H9 (cell line): ENCODE measurements at regions not wholly inside any gene's neighbourhood (a gene's known extent, or its start where the extent isn't known, plus 50 kb on each side); places are given as distances from the start of the nearest gene placed in this dataset.

ENCODE experiments used
- DNase-seq: peaks from one replicate; pipeline ENCODE4 v3.0.0-alpha.2; 2017
- H2AFZ ChIP-seq: one replicate; pipeline ENCODE4 v1.6.1; 2013; ENCODE audit warnings: mild to moderate bottlenecking, low read length, control low read depth, moderate library complexity
- H2AK5ac ChIP-seq: 2 replicates; pipeline ENCODE4 v1.6.1; 2013; ENCODE audit warnings: low read length, control low read depth, mixed read lengths; ENCODE audit not compliant: insufficient read length
- H2BK120ac ChIP-seq: one replicate; pipeline ENCODE4 v1.6.1; 2013; ENCODE audit warnings: low read depth, mild to moderate bottlenecking, low read length, control low read depth, inconsistent platforms; ENCODE audit not compliant: poor library complexity, severe bottlenecking
- H2BK12ac ChIP-seq: 2 replicates; pipeline ENCODE4 v1.6.1; 2013; ENCODE audit warnings: low read length, control low read depth, mixed read lengths, low read depth; ENCODE audit not compliant: insufficient read length
- H2BK15ac ChIP-seq: 2 replicates; pipeline ENCODE4 v1.6.1; 2013; ENCODE audit warnings: low read depth, low read length, control low read depth
- H2BK20ac ChIP-seq: one replicate; pipeline ENCODE4 v1.6.1; 2013; ENCODE audit warnings: low read depth, mild to moderate bottlenecking, low read length, control low read depth, inconsistent platforms; ENCODE audit not compliant: poor library complexity, severe bottlenecking
- H2BK5ac ChIP-seq: 2 replicates; pipeline ENCODE4 v1.6.1; 2013; ENCODE audit warnings: low read length, control low read depth, mixed read lengths; ENCODE audit not compliant: insufficient read length
- H3K14ac ChIP-seq: 2 replicates; pipeline ENCODE4 v1.6.1; 2013; ENCODE audit warnings: low read length, control low read depth; ENCODE audit not compliant: insufficient read depth
- H3K18ac ChIP-seq: 2 replicates; pipeline ENCODE4 v1.6.1; 2013; ENCODE audit warnings: low read depth, mild to moderate bottlenecking, mixed read lengths, low read length, control low read depth; ENCODE audit not compliant: insufficient read length
- H3K23ac ChIP-seq: 2 replicates; pipeline ENCODE4 v1.6.1; 2013; ENCODE audit warnings: low read length, control low read depth, mixed read lengths, low read depth; ENCODE audit not compliant: insufficient read length
- H3K23me2 ChIP-seq: 2 replicates; pipeline ENCODE4 v1.6.1; 2013; ENCODE audit warnings: low read depth, mild to moderate bottlenecking, mixed read lengths, low read length, control low read depth; ENCODE audit not compliant: insufficient read length, poor library complexity, severe bottlenecking
- H3K27ac ChIP-seq: 2 replicates; pipeline ENCODE4 v1.5.1; 2013; ENCODE audit warnings: low read length, control low read depth, mixed read lengths, low read depth; ENCODE audit not compliant: insufficient read length
- H3K27me3 ChIP-seq: 2 replicates; pipeline ENCODE4 v1.6.1; 2013; ENCODE audit warnings: low read length, control low read depth, inconsistent platforms; ENCODE audit not compliant: insufficient read depth
- H3K4ac ChIP-seq: 2 replicates; pipeline ENCODE4 v1.6.1; 2013; ENCODE audit warnings: low read depth, mild to moderate bottlenecking, control low read depth, inconsistent platforms, low read length, moderate library complexity
- H3K4me1 ChIP-seq: 2 replicates; pipeline ENCODE4 v1.6.1; 2013; ENCODE audit warnings: low read length, control low read depth, inconsistent platforms; ENCODE audit not compliant: insufficient read depth
- H3K4me2 ChIP-seq: 2 replicates; pipeline ENCODE4 v1.6.1; 2013; ENCODE audit warnings: low read length, control low read depth, mixed read lengths; ENCODE audit not compliant: insufficient read length, insufficient read depth
- H3K56ac ChIP-seq: 2 replicates; pipeline ENCODE4 v1.6.1; 2013; ENCODE audit warnings: low read depth, mild to moderate bottlenecking, mixed read lengths, low read length, control low read depth; ENCODE audit not compliant: insufficient read length
- H3K79me1 ChIP-seq: 2 replicates; pipeline ENCODE4 v1.6.1; 2013; ENCODE audit warnings: low read depth, mild to moderate bottlenecking, moderate library complexity, low read length, control low read depth, inconsistent platforms; ENCODE audit not compliant: insufficient read depth, poor library complexity, severe bottlenecking
- H3K79me2 ChIP-seq: 2 replicates; pipeline ENCODE4 v1.6.1; 2013; ENCODE audit warnings: low read length, control low read depth, inconsistent platforms; ENCODE audit not compliant: insufficient read depth
- H3K9ac ChIP-seq: 2 replicates; pipeline ENCODE4 v1.6.1; 2013; ENCODE audit warnings: low read length, control low read depth, mixed read lengths; ENCODE audit not compliant: insufficient read length; ENCODE audit errors: extremely low read depth
- H3K9me3 ChIP-seq: one replicate; pipeline ENCODE4 v1.6.1; 2013; ENCODE audit warnings: low read depth, low read length, inconsistent platforms; ENCODE audit not compliant: control insufficient read depth
- H3T11ph ChIP-seq: one replicate; pipeline ENCODE4 v1.6.1; 2013; ENCODE audit warnings: mild to moderate bottlenecking, low read length, control low read depth, inconsistent platforms
- H4K20me1 ChIP-seq: one replicate; pipeline ENCODE4 v1.6.1; 2013; ENCODE audit not compliant: control insufficient read depth, insufficient read length, insufficient read depth
- H4K5ac ChIP-seq: 2 replicates; pipeline ENCODE4 v1.6.1; 2013; ENCODE audit warnings: low read depth, mild to moderate bottlenecking, mixed read lengths, low read length, control low read depth; ENCODE audit not compliant: insufficient read length
- H4K8ac ChIP-seq: replicated peaks from 2 replicates; pipeline ENCODE4 v1.6.1; 2013; ENCODE audit warnings: low read length, control low read depth, mixed read lengths, low read depth; ENCODE audit not compliant: insufficient read length
- H4K91ac ChIP-seq: 2 replicates; pipeline ENCODE4 v1.6.1; 2013; ENCODE audit warnings: low read depth, mild to moderate bottlenecking, moderate library complexity, mixed read lengths, low read length, control low read depth; ENCODE audit not compliant: insufficient read length
- H3K27ac Mint-ChIP-seq, 3 experiments: 2 replicates in 2 of 3; 3 replicates in 1 of 3; pipeline ENCODE4 v1.8.0; 2020 to 2021; ENCODE audit warnings: mixed read lengths in 3 of 3, mild to moderate bottlenecking in 1 of 3, moderate library complexity in 1 of 3
- H3K27me3 Mint-ChIP-seq: 2 replicates; pipeline ENCODE4 v1.8.0; 2021; ENCODE audit warnings: low read depth, mild to moderate bottlenecking, moderate library complexity, mixed read lengths
- H3K36me3 Mint-ChIP-seq, 3 experiments: 2 replicates in 2 of 3; 3 replicates in 1 of 3; pipeline ENCODE4 v1.8.0; 2020 to 2021; ENCODE audit warnings: low read depth in 3 of 3, mixed read lengths in 3 of 3; ENCODE audit not compliant: insufficient read depth in 1 of 3
- H3K4me1 Mint-ChIP-seq, 2 experiments: 2 replicates each; pipeline ENCODE4 v1.8.0; 2020; ENCODE audit warnings: mixed read lengths in 2 of 2
- H3K4me3 Mint-ChIP-seq, 2 experiments: 2 replicates in 1 of 2; 3 replicates in 1 of 2; pipeline ENCODE4 v1.8.0; 2020 to 2021; ENCODE audit warnings: mild to moderate bottlenecking in 2 of 2, mixed read lengths in 2 of 2, moderate library complexity in 1 of 2
- H3K9me3 Mint-ChIP-seq, 2 experiments: 2 replicates in 1 of 2; 3 replicates in 1 of 2; pipeline ENCODE4 v1.8.0; 2020; ENCODE audit warnings: mild to moderate bottlenecking in 2 of 2, mixed read lengths in 2 of 2, moderate library complexity in 1 of 2
- WGBS: extraction: QIAGEN DNeasy Blood & Tissue Kit; methylation state at CpG from one replicate; pipeline ENCODE4 v1.1.7; 2013; ENCODE audit warnings: missing lambda C conversion rate, low lambda C conversion rate, mixed read lengths; ENCODE audit not compliant: insufficient read length; ENCODE audit errors: extremely low coverage; 5-methylcytosine and 5-hydroxymethylcytosine counted together
- TF ChIP-seq, protein P1 (sequence below): fragments of 200-600 bp; sonication (generic); conservative IDR thresholded peaks from 3 replicates; pipeline ENCODE4 v1.8.0; 2021; ENCODE audit warnings: antibody characterized with exemption, mild to moderate bottlenecking

DNA sequence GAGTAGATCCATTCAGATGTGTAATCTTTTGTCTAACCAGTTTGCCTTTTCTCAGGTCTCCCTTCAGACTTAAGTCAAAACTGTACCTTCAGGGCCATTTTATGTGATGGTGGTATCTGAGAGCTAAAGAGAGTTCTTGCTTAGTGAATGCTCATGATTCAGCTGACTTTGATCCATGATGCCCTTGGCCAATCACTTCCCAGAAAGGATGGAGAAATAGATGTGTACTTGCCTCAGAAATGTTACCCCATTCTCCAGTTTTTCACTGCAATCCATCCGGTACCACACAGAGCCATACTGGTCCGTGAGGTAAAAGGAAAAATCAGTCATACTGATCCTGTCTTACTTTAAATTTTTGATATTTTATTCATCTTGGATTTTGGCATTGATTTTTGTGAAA is 234.8 kb upstream of the PIK3C3 start:
- Histone ChIP-seq H4K91ac (no peak overlapping the region), H3K18ac (no peak overlapping the region), H3K23me2 (no peaks in the 10 kb centered on the region), H3K9ac (no peak overlapping the region), H2BK5ac (no peak overlapping the region), H3K79me2 (no peaks in the 10 kb centered on the region), H4K20me1 (no peaks in the 10 kb centered on the region), H2BK20ac (no peak overlapping the region), H3K4ac (no peak overlapping the region), H2AFZ (no peak overlapping the region), H2AK5ac (no peak overlapping the region), H2BK15ac (no peak overlapping the region), H4K5ac (no peak overlapping the region), H3K79me1 (no peaks in the 10 kb centered on the region), H3K27ac (no peak overlapping the region), H2BK120ac (no peak overlapping the region), H3K4me1 (peaks cover 4% of the 10 kb centered on the region; the same call in 1 of the 2 replicates), H2BK12ac (no peak overlapping the region), H3T11ph (no peak overlapping the region), H3K14ac (no peak overlapping the region), H3K56ac (no peak overlapping the region), H4K8ac (no peak overlapping the region), H3K23ac (no peak overlapping the region), H3K9me3 (no peaks in the 10 kb centered on the region), H3K27me3 (no peaks in the 10 kb centered on the region), H3K4me2 (no peak overlapping the region)
- Mint-ChIP-seq H3K4me3 (no peak overlapping the region), H3K27me3 (no peaks in the 10 kb centered on the region), H3K27ac (no peak overlapping the region; a peak in 1 of 7 replicates), H3K4me1 (peaks cover 3 to 4% of the 10 kb centered on the region in 2 experiments), H3K36me3 (no peaks in the 10 kb centered on the region), H3K9me3 (no peaks in the 10 kb centered on the region)
- no CpG with 5 or more reads among the region's 2 CpGs for WGBS
- no peak for DNase-seq
- TF ChIP-seq, protein P1, sequence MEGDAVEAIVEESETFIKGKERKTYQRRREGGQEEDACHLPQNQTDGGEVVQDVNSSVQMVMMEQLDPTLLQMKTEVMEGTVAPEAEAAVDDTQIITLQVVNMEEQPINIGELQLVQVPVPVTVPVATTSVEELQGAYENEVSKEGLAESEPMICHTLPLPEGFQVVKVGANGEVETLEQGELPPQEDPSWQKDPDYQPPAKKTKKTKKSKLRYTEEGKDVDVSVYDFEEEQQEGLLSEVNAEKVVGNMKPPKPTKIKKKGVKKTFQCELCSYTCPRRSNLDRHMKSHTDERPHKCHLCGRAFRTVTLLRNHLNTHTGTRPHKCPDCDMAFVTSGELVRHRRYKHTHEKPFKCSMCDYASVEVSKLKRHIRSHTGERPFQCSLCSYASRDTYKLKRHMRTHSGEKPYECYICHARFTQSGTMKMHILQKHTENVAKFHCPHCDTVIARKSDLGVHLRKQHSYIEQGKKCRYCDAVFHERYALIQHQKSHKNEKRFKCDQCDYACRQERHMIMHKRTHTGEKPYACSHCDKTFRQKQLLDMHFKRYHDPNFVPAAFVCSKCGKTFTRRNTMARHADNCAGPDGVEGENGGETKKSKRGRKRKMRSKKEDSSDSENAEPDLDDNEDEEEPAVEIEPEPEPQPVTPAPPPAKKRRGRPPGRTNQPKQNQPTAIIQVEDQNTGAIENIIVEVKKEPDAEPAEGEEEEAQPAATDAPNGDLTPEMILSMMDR: no peak
